ENCODE measurements at regions not wholly inside any gene's neighbourhood (a gene's known extent, or its start where the extent isn't known, plus 50 kb on each side); places are given as distances from the start of the nearest gene placed in this dataset.

- TF ChIP-seq CTCF (IDR thresholded peaks at IDR 0.05 in 8 of 11, conservative IDR thresholded peaks at IDR 0.05 in 3 of 11) (no peak), POLR2A (IDR thresholded peaks at IDR 0.05) (no peak), POLR2AphosphoS5 (IDR thresholded peaks at IDR 0.05) (no peak)
- 57 to 68% (median 66%) methylated on average over 6 of the region's 6 CpGs for WGBS, 5 donors
- Histone ChIP-seq H3K27me3 (replicated peaks in 1 of 7) (peaks cover 0 to 33% (median 0%) of the 10 kb centered on the region in 7 donors), H3K4me3 (no peak overlapping the region), H3K4me1 (no peaks in the 10 kb centered on the region), H3K9me3 (peaks cover 0 to 23% (median 21%) of the 10 kb centered on the region in 8 donors), H3K36me3 (no peaks in the 10 kb centered on the region), H3K27ac (no peak overlapping the region)
- intact Hi-C loops (cut with DNase I; ENCODE audit: low total_unique reads) = no loop called here
- DNase-seq = no peak
These were observed 202.2 kb upstream of the NLRP1 start for GRCh38 chr17:5786510-5786875.

GRCh38 chr17:5788266-5788900 is 204.1 kb upstream of the NLRP1 start:
- no peak for DNase-seq
- Histone ChIP-seq H3K4me1 (no peaks in the 10 kb centered on the region), H3K36me3 (no peaks in the 10 kb centered on the region), H3K9me3 (peaks cover 0 to 30% (median 25%) of the 10 kb centered on the region in 8 donors), H3K4me3 (no peak overlapping the region), H3K27me3 (replicated peaks in 1 of 7) (peaks cover 0 to 28% (median 0%) of the 10 kb centered on the region in 7 donors), H3K27ac (no peak overlapping the region)
- no peak for TF ChIP-seq POLR2AphosphoS5 (IDR thresholded peaks at IDR 0.05)
- TF ChIP-seq CTCF (IDR thresholded peaks at IDR 0.05 in 8 of 11, conservative IDR thresholded peaks at IDR 0.05 in 3 of 11) = no peak
- no peak for TF ChIP-seq POLR2A (IDR thresholded peaks at IDR 0.05)
- WGBS, 5 donors = 70 to 93% (median 84%) methylated on average over 6 of the region's 6 CpGs
- intact Hi-C loops (cut with DNase I; ENCODE audit: low total_unique reads) = no loop called here

- 42 to 60% (median 54%) methylated on average over 15 of the region's 15 CpGs for WGBS, 5 donors
- Histone ChIP-seq H3K4me1 (no peaks in the 10 kb centered on the region), H3K27me3 (replicated peaks in 1 of 7) (peaks cover 0 to 28% (median 0%) of the 10 kb centered on the region in 7 donors), H3K36me3 (no peaks in the 10 kb centered on the region), H3K9me3 (peaks cover 0 to 21% (median 15%) of the 10 kb centered on the region in 8 donors), H3K4me3 (no peak overlapping the region), H3K27ac (no peak overlapping the region)
- no peak for TF ChIP-seq CTCF (IDR thresholded peaks at IDR 0.05 in 8 of 11, conservative IDR thresholded peaks at IDR 0.05 in 3 of 11)
- intact Hi-C loops (cut with DNase I; ENCODE audit: low total_unique reads) = no loop called here
- DNase-seq = no peak
These were observed 205.2 kb upstream of the NLRP1 start for GRCh38 chr17:5789528-5789927.

- DNase-seq = no peak
- H3K9me3 ChIP-seq = peaks cover 0 to 18% (median 12%) of the 10 kb centered on the region in 8 donors
- H3K27me3 ChIP-seq (replicated peaks in 1 of 7) = peaks cover 0 to 44% (median 0%) of the 10 kb centered on the region in 7 donors
- intact Hi-C loops (cut with DNase I; ENCODE audit: low total_unique reads) = no loop called here
- H3K27ac ChIP-seq = no peak overlapping the region
- no peaks in the 10 kb centered on the region for H3K36me3 ChIP-seq
- no peaks in the 10 kb centered on the region for H3K4me1 ChIP-seq
- 79 to 96% (median 90%) methylated on average over 4 of the region's 4 CpGs for WGBS, 5 donors
- H3K4me3 ChIP-seq = no peak overlapping the region
- no peak for TF ChIP-seq CTCF (IDR thresholded peaks at IDR 0.05 in 8 of 11, conservative IDR thresholded peaks at IDR 0.05 in 3 of 11)
- no peak for TF ChIP-seq POLR2AphosphoS5 (IDR thresholded peaks at IDR 0.05)
- TF ChIP-seq POLR2A (IDR thresholded peaks at IDR 0.05) = no peak
These were observed 208.8 kb upstream of the NLRP1 start for GRCh38 chr17:5793157-5793556.

Data from spleen (tissue), 11 donors.